ENCODE measurements at regions not wholly inside any gene's neighbourhood (a gene's known extent, or its start where the extent isn't known, plus 50 kb on each side); places are given as distances from the start of the nearest gene placed in this dataset.
"Not testable (repeated sequence)": the region's sequence is repeated elsewhere in the genome, so short reads cannot be mapped to it uniquely, and the experiment has no call there.

DNA sequence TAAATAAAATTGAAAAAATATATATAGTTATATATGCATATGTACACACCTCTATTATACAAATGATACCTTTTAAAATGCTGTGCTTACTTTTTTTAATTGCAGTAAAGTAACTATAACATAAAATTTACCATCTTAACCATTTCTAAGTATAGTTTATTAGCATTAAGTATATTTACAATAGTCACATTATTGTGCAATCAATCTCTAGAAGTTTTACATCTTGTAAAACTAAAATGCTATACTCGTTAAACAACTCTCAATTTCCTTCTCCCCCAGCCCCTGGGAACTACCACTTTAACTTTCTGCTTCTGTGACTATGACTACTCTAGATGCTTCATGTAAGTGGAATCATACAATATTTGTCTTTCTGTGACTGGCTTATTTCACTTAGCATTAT lies 146.7 kb upstream of the DST start:
- peaks cover 0 to 18% (median 0%) of the 10 kb centered on the region in 5 donors for H3K4me1 ChIP-seq (ENCODE audit: control insufficient read depth in 5 of 5, insufficient read depth in 5 of 5, low read length in 5 of 5)
- no peak overlapping the region for H3K9ac ChIP-seq (ENCODE audit: insufficient read depth in 1 of 2, low read length in 2 of 2)
- no peak overlapping the region for H3K4me3 ChIP-seq
- TF ChIP-seq, protein P1, sequence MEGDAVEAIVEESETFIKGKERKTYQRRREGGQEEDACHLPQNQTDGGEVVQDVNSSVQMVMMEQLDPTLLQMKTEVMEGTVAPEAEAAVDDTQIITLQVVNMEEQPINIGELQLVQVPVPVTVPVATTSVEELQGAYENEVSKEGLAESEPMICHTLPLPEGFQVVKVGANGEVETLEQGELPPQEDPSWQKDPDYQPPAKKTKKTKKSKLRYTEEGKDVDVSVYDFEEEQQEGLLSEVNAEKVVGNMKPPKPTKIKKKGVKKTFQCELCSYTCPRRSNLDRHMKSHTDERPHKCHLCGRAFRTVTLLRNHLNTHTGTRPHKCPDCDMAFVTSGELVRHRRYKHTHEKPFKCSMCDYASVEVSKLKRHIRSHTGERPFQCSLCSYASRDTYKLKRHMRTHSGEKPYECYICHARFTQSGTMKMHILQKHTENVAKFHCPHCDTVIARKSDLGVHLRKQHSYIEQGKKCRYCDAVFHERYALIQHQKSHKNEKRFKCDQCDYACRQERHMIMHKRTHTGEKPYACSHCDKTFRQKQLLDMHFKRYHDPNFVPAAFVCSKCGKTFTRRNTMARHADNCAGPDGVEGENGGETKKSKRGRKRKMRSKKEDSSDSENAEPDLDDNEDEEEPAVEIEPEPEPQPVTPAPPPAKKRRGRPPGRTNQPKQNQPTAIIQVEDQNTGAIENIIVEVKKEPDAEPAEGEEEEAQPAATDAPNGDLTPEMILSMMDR (IDR thresholded peaks at IDR 0.05; ENCODE audit: control extremely low read depth, extremely low read depth) = no peak
- no peaks in the 10 kb centered on the region for H3K27me3 ChIP-seq (ENCODE audit: control insufficient read depth in 3 of 3, insufficient read depth in 3 of 3, low read length in 2 of 3)
- WGBS, 2 donors = 63 to 81% methylated on average over 1 of the region's 1 CpG
- no peaks in the 10 kb centered on the region for H3K9me3 ChIP-seq (ENCODE audit: control insufficient read depth in 4 of 4, insufficient read depth in 3 of 4, low read length in 3 of 4)
- DNase-seq (no peak), ATAC-seq (ENCODE audit: insufficient read depth, low FRiP score) (no peak)
- no peak overlapping the region for H3K27ac ChIP-seq (ENCODE audit: low read depth in 1 of 2, low read length in 1 of 2)
- no peaks in the 10 kb centered on the region for H3K36me3 ChIP-seq (ENCODE audit: control insufficient read depth in 4 of 4, insufficient read depth in 4 of 4, low read length in 4 of 4)

DNA sequence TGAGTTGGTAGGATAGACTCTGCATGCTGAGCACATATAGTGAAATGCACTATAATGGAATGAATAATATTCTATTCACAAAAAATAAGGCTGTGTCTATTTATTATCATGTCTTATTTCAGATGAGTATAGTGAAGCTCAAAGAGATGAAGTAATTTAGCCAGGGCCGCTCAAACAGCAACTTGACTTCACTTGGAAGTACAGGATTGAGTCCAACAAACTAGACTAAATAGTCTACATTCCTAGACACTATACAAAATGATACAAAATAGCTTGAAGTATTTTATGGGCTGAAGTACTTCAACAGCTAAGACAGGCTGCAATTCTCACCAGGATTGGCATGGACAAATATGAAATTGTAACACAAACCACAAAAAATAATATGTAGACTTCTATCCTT lies 144.5 kb upstream of the DST start:
- Histone ChIP-seq H3K4me3 (no peak overlapping the region), H3K9ac (ENCODE audit: insufficient read depth in 1 of 2, low read length in 2 of 2) (no peak overlapping the region), H3K9me3 (ENCODE audit: control insufficient read depth in 4 of 4, insufficient read depth in 3 of 4, low read length in 3 of 4) (no peaks in the 10 kb centered on the region), H3K27me3 (ENCODE audit: control insufficient read depth in 3 of 3, insufficient read depth in 3 of 3, low read length in 2 of 3) (no peaks in the 10 kb centered on the region), H3K27ac (ENCODE audit: low read depth in 1 of 2, low read length in 1 of 2) (no peak overlapping the region), H3K4me1 (ENCODE audit: control insufficient read depth in 5 of 5, insufficient read depth in 5 of 5, low read length in 5 of 5) (peaks cover 0 to 16% (median 0%) of the 10 kb centered on the region in 5 donors), H3K36me3 (ENCODE audit: control insufficient read depth in 4 of 4, insufficient read depth in 4 of 4, low read length in 4 of 4) (no peaks in the 10 kb centered on the region)
- no peak for DNase-seq
- TF ChIP-seq, protein P1 (IDR thresholded peaks at IDR 0.05; ENCODE audit: control extremely low read depth, extremely low read depth) = no peak
- no peak for ATAC-seq (ENCODE audit: insufficient read depth, low FRiP score)
- 36 to 85% methylated on average over 1 of the region's 1 CpG for WGBS, 2 donors

DNA sequence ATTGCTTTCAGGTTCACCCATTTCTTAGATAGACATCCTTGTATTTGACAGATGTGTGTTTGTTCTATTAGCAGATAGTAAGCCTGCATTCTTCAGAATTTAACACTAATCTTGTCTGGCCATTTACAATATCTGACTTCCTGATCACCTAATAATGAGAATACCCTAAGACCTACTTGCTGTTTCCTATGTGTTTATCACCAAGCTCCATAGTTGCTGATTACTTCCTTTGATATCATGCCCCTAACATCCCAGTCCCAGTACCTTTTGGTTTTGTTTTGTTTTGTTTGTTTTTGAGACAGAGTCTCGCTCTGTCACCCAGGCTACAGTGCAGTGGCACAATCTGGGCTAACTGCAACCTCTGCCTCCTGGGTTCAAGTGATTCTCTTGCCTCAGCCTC lies 143.6 kb upstream of the DST start:
- Histone ChIP-seq H3K9me3 (ENCODE audit: control insufficient read depth in 4 of 4, insufficient read depth in 3 of 4, low read length in 3 of 4) (no peaks in the 10 kb centered on the region), H3K36me3 (ENCODE audit: control insufficient read depth in 4 of 4, insufficient read depth in 4 of 4, low read length in 4 of 4) (no peaks in the 10 kb centered on the region), H3K27me3 (ENCODE audit: control insufficient read depth in 3 of 3, insufficient read depth in 3 of 3, low read length in 2 of 3) (no peaks in the 10 kb centered on the region), H3K4me1 (ENCODE audit: control insufficient read depth in 5 of 5, insufficient read depth in 5 of 5, low read length in 5 of 5) (peaks cover 0 to 14% (median 0%) of the 10 kb centered on the region in 5 donors), H3K9ac (ENCODE audit: insufficient read depth in 1 of 2, low read length in 2 of 2) (no peak overlapping the region), H3K4me3 (no peak overlapping the region), H3K27ac (ENCODE audit: low read depth in 1 of 2, low read length in 1 of 2) (no peak overlapping the region)
- no peak for DNase-seq
- 73 to 89% methylated on average over 1 of the region's 1 CpG for WGBS, 2 donors
- TF ChIP-seq, protein P1 (IDR thresholded peaks at IDR 0.05; ENCODE audit: control extremely low read depth, extremely low read depth) = no peak
- no peak for ATAC-seq (ENCODE audit: insufficient read depth, low FRiP score)

DNA sequence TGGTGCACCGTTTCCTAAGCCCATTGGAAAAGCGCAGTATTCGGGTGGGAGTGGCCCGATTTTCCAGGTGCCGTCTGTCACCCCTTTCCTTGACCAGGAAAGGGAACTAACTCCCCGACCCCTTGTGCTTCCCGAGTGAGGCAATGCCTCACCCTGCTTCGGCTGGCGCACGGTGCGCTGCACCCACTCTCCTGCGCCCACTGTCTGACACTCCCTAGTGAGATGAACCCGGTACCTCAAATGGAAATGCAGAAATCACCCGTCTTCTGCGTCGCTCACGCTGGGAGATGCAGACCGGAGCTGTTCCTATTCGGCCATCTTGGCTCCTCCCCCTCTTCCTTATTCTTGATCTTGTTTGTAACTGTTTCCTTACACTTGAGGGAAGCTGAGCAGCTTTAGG lies 142.8 kb upstream of the DST start:
- not testable (repeated sequence) for H3K36me3 ChIP-seq (ENCODE audit: control insufficient read depth in 4 of 4, insufficient read depth in 4 of 4, low read length in 4 of 4); DNase-seq; ATAC-seq (ENCODE audit: insufficient read depth, low FRiP score); H3K27me3 ChIP-seq (ENCODE audit: control insufficient read depth in 3 of 3, insufficient read depth in 3 of 3, low read length in 2 of 3); H3K4me3 ChIP-seq; H3K27ac ChIP-seq (ENCODE audit: low read depth in 1 of 2, low read length in 1 of 2); H3K9ac ChIP-seq (ENCODE audit: insufficient read depth in 1 of 2, low read length in 2 of 2); H3K9me3 ChIP-seq (ENCODE audit: control insufficient read depth in 4 of 4, insufficient read depth in 3 of 4, low read length in 3 of 4)
- 92 to 96% methylated on average over 19 of the region's 19 CpGs for WGBS, 2 donors
- peaks cover 0 to 11% (median 0%) of the 10 kb centered on the region in 5 donors for H3K4me1 ChIP-seq (ENCODE audit: control insufficient read depth in 5 of 5, insufficient read depth in 5 of 5, low read length in 5 of 5)

DNA sequence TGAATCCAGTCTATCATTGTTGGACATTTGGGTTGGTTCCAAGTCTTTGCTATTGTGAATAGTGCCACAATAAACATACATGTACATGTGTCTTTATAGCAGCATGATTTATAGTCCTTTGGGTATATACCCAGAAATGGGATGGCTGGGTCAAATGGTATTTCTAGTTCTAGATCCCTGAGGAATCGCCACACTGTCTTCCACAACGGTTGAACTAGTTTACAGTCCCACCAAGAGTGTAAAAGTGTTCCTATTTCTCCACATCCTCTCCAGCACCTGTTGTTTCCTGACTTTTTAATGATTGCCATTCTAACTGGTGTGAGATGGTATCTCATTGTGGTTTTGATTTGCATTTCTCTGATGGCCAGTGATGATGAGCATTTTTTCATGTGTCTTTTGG lies 137.4 kb upstream of the DST start:
- not testable (repeated sequence) for ATAC-seq (ENCODE audit: insufficient read depth, low FRiP score); H3K36me3 ChIP-seq (ENCODE audit: control insufficient read depth in 4 of 4, insufficient read depth in 4 of 4, low read length in 4 of 4); H3K4me3 ChIP-seq; H3K27me3 ChIP-seq (ENCODE audit: control insufficient read depth in 3 of 3, insufficient read depth in 3 of 3, low read length in 2 of 3); H3K27ac ChIP-seq (ENCODE audit: low read depth in 1 of 2, low read length in 1 of 2); DNase-seq; H3K9ac ChIP-seq (ENCODE audit: insufficient read depth in 1 of 2, low read length in 2 of 2); H3K9me3 ChIP-seq (ENCODE audit: control insufficient read depth in 4 of 4, insufficient read depth in 3 of 4, low read length in 3 of 4)
- H3K4me1 ChIP-seq (ENCODE audit: control insufficient read depth in 5 of 5, insufficient read depth in 5 of 5, low read length in 5 of 5) = peaks cover 0 to 13% (median 0%) of the 10 kb centered on the region in 5 donors
- 84 to 96% methylated on average over 2 of the region's 2 CpGs for WGBS, 2 donors

DNA sequence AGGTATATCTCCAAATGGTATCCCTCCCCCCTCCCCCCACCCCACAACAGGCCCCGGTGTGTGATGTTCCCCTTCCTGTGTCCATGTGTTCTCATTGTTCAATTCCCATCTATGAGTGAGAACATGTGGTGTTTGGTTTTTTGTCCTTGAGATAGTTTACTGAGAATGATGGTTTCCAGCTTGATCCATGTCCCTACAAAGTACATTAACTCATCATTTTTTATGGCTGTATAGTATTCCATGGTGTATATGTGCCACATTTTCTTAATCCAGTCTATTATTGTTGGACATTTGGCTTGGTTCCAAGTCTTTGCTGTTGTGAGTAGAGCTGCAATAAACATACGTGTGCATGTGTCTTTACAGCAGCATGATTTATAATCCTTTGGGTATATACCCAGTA lies 135.8 kb upstream of the DST start:
- DNase-seq; ATAC-seq (ENCODE audit: insufficient read depth, low FRiP score): not testable (repeated sequence)
- H3K4me1 ChIP-seq (ENCODE audit: control insufficient read depth in 5 of 5, insufficient read depth in 5 of 5, low read length in 5 of 5) = peaks cover 0 to 13% (median 0%) of the 10 kb centered on the region in 5 donors

More for the DNA sequence above, 135.8 kb upstream of the DST start:
- H3K27me3 ChIP-seq (ENCODE audit: control insufficient read depth in 3 of 3, insufficient read depth in 3 of 3, low read length in 2 of 3); H3K4me3 ChIP-seq; H3K9me3 ChIP-seq (ENCODE audit: control insufficient read depth in 4 of 4, insufficient read depth in 3 of 4, low read length in 3 of 4); H3K9ac ChIP-seq (ENCODE audit: insufficient read depth in 1 of 2, low read length in 2 of 2); H3K27ac ChIP-seq (ENCODE audit: low read depth in 1 of 2, low read length in 1 of 2); H3K36me3 ChIP-seq (ENCODE audit: control insufficient read depth in 4 of 4, insufficient read depth in 4 of 4, low read length in 4 of 4): not testable (repeated sequence)
- WGBS, 2 donors = 83 to 87% methylated on average over 1 of the region's 2 CpGs
